Cardiac septum (tissue), 1 donor: ENCODE measurements at regions not wholly inside any gene's neighbourhood (a gene's known extent, or its start where the extent isn't known, plus 50 kb on each side); places are given as distances from the start of the nearest gene placed in this dataset.

Experiments used
- DNase-seq: peaks from one replicate; pipeline ENCODE4 v3.0.0-alpha.2; 2020; ENCODE audit warnings: low spot score
- intact Hi-C: fragments of 100-400 bp; cut with DNase I; formaldehyde crosslinking; loops from one replicate; pipeline ENCODE4 v1.14.0; 2022
- donor health status: DM: no; HTN: no; CAD: no.

GRCh38 chr3:157662171-157662570 is 159.0 kb upstream of the VEPH1 start:
- intact Hi-C loops, result no loop called here
- no peak for DNase-seq

DNA sequence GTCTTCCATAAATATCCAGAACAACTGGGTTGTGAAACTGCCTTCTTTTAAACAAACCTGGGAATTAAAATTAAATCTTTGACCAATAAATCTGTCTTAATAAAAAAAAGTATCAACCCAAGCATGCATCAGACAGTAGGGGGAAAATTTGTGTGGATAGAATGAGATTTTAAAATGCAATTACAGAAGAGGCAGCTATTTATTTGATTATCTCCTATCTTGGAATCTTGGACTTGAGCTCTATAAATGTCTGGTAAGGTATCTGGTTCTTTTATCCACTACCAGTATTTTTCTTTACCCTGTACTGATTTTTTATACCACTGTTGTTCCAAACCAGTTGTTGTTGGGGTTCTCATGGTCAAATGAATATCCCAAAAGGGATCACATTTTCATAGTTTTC is 157.6 kb upstream of the VEPH1 start:
- intact Hi-C loops, result no loop called here
- DNase-seq, result no peak

DNA sequence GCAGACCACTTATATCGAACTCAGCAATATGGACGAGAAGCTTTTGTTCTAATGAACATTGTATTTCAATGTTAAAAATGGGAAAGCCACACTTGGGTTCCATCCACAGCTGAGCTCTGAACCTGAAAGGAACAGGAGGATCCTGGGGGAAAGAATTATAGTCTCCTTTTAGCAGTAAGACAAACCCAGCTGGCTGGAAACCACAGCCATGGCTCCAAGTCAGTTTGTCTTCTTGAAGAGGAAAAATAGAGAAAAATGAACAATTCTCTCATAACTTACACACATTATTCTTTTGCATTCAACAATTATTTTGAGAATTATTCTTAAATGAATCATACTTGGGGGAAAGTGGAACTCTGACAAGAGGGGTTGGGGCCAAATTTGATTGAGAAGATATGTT is 149.2 kb upstream of the VEPH1 start:
- intact Hi-C loops, result no loop called here
- DNase-seq, result no peak

GRCh38 chr3:157650699-157651098 is 147.5 kb upstream of the VEPH1 start:
- DNase-seq, result no peak
- intact Hi-C loops, result no loop called here

DNA sequence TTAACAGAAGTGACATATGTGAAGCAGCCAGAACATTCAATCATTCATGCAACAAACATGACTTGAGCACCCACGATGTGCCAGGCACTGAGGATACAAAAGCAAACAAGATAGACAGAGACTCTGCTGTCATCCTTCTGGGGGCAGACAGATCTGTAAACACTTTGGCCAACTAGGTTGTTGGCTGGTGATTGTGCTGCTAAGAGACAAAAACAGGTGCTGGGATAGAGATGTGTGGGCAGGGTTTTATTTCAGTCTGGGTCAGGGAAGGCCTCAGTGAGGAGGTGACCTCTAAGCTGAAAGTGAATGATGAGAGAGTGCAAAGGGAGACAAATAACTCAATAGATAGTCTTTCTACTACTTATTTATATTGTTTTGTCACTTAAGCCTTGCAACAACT is 147.0 kb upstream of the VEPH1 start:
- DNase-seq, result no peak
- intact Hi-C loops, result no loop called here

DNA sequence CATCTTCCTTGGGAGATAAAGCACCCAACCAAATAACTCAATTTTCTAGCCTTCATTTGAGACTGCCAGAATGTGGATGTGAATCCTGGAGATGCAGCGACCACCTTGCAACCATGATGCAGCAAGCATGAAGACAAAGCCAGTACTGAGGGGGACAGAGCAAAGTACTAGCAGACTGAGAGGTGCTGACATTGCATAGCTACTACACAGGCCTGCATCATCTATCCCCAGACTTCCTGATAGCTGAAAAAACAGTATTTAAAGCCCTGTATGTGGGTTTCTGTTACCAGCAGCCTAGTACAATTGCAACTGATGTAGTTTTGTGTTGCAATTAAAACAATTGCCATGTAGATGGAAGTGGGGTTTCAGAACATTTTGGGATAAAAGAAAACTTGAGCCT is 146.3 kb upstream of the VEPH1 start:
- no peak for DNase-seq
- intact Hi-C loops, result no loop called here

DNA sequence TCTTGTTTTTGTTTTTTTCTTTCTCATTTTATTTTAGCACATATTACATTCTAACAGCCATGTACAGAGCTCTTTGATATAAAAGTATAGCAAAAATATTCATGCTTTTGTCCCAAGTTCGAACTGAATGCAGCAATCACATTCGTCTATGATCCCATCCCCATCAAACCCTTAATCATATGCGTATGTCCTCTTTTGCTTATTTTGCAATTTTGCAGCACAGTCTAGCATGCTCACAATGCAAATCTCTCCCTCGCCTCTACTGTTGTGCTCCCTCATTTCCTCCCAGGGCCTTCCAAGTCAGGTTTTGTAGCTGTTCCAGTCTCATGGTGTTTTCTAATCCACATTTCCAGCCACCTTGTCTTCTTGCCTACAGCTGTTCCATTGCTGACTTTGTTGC is 144.6 kb upstream of the VEPH1 start:
- intact Hi-C loops, result no loop called here
- DNase-seq, result no peak

DNA sequence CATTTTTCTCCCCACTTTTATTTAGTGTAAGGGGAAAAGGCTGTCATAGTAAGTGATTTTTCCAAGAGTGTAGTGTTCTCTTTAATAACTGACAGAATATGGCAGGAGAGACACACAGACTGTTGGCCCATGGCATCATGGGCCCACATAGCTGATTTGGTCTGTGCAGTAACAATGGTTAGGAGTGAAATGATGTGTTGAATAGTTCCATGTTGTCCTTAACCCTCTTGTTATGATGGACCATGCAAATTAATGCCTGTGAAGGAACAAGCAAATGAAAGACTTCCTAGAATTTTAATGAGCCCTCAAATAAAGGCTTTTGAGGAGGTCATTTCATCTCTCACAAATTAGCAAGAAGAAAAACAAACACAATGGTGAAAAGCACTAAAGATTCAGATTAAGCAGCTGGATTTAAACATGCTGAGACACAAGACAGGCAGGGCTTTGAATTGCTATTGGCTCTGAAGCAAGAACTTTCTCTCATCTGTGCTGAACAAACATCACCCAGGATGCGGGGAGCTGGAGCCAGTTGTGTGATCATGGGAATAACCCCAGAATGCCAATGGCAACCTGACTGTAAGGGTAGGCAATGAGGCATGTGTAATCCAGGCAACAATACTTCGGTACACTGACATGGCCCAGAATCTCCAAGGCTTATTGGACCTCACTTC is 136.7 kb upstream of the VEPH1 start:
- no peak for DNase-seq
- intact Hi-C loops, result no loop called here

DNA sequence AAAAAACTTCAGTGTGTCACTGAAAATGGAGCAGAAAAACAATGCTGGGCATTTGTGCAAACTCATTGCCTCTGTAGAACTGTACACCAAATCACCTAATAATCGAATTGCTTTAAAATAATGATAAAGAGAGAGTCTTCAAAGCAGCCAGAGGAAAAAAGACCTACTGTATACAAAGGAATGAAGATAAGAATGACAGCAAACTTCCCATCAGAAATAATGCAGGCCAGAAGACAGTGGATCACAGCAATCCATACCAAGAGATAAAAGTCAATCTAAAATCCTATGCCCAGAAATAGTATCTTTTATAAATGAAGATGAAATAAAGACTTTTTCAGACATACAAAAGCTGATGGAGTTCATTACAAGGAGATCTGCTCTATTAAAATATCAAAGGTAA is 134.7 kb upstream of the VEPH1 start:
- intact Hi-C loops, result no loop called here
- DNase-seq, result no peak

GRCh38 chr3:157633241-157633640 is 130.0 kb upstream of the VEPH1 start:
- no peak for DNase-seq
- intact Hi-C loops, result no loop called here

DNA sequence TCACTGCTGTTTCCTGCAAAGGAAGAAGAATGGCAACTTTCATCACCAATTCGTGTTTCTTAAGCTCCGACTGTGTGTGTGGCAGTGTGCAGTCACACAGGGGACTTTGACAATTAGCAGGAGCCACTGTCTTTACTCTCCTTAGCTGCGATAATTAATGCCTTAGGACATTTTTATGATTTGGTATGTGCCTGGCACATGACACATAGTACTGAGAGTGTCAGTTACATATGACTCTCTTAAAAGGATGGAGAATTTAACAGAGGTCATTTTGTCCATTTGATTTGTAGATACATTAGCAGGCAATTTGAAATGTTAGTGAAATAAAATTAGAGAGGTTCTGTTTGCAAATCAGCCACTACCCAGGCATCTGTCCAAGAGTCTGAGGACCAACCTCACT is 128.9 kb upstream of the VEPH1 start:
- intact Hi-C loops, result no loop called here
- DNase-seq, result no peak

DNA sequence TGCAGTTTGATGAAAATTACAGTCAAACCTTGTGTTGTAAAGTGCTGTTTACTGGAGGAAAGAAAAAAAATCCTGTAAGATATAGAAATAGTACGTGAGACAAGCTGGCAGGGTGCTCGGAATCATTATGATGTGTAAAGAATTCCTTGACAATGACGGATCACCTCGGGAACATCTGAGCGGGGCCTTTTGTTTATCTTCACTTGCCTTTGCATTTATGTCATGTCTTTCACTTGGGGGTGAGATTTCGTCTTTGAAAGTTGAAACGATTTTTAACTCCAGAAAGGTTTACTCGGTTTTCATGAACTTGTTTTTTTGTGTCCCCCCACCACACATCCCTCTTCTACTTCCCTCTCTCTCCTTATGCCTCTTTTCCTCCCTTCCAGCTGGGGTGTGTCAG is 128.3 kb upstream of the VEPH1 start:
- DNase-seq, result no peak
- intact Hi-C loops, result no loop called here

DNA sequence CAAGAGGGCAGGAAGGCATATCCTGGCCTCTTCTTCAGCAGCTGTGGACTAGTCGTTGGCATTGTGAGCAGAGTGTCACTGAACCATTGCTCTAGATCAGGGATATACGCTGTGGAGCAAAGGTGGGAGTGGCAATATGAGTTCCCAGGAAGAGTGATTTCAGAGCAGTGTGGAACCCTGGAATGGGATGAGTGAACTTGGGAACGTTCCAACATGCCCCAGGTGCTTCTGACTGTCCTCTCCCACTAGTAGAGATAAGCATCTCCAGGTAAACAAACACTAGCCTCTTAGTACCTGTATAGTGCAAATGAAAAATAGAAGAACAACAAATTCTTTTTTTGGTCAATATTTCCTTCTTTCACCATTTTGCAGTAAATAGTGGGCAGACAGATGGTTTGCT is 123.6 kb upstream of the VEPH1 start:
- no peak for DNase-seq
- intact Hi-C loops, result no loop called here

- no peak for DNase-seq
- intact Hi-C loops, result no loop called here
Observed at GRCh38 chr3:157624801-157625200, 121.6 kb upstream of the VEPH1 start.

DNA sequence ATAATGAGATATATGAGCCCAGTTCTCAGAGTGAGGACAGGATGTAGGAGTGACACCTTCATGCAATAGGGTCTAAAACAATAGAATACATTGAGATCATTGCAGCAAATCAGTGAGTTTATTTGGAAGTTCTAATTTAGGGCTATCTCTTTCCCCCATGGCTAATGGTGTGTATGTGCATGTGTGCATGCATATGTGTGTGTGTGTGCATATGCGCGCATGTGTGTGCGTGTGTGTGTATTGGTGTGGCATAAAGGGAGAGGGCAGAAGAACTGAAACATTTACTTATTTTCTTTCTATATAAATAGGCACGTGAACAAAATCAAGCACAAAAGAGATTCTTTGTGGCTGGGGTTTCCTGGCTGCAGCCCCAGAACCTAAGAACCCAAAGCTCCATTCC is 115.7 kb upstream of the VEPH1 start:
- no peak for DNase-seq
- intact Hi-C loops, result loop anchor here (2.0 to 5.0 kb wide), 2 partner anchors 813 to 912 kb away; no protein-coding TSS in a partner anchor

GRCh38 chr3:157618075-157618760 is 115.0 kb upstream of the VEPH1 start:
- intact Hi-C loops, result loop anchor here (2.0 to 5.0 kb wide), 2 partner anchors 814 to 913 kb away; no protein-coding TSS in a partner anchor
- no peak for DNase-seq

- intact Hi-C loops, result loop anchor here (5.0 kb wide), 1 partner anchor 817 kb away; no protein-coding TSS in a partner anchor
- no peak for DNase-seq
Observed at GRCh38 chr3:157614896-157615295, 111.7 kb upstream of the VEPH1 start.

GRCh38 chr3:157611536-157612076 is 108.4 kb upstream of the VEPH1 start:
- intact Hi-C loops, result no loop called here
- DNase-seq, result no peak

GRCh38 chr3:157610876-157611535 is 107.8 kb upstream of the VEPH1 start:
- DNase-seq, result no peak
- intact Hi-C loops, result no loop called here

DNA sequence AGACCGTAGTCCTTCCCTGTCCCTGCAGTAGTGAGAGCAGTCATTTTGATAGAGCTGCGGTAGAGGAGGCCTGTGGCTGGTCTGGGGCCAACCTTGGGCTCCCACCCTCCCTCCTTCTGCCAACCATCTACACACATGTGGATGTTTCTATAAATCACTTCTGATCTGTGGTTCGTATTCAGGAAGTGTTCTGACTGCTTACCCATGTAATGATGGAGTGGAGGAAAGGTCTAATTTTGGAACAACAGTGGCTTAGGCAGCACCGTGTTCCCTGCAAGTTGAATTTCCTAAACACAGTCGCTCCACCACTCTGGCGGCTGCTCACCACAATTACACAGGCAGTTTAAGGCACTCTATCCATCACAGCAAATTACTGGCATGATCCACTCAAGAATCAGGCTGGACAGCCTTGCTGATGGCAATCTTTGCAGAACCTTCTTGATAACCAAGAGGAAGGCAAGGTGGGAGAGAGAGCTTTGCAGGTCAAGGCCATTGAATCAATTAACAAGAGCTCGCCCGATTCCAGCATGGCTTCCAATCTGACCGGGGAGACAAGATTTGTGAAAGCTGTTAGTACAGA is 104.7 kb upstream of the VEPH1 start:
- DNase-seq, result no peak
- intact Hi-C loops, result no loop called here
